ENCODE measurements at regions not wholly inside any gene's neighbourhood (a gene's known extent, or its start where the extent isn't known, plus 50 kb on each side); places are given as distances from the start of the nearest gene placed in this dataset.

- TF ChIP-seq EZH2 (IDR thresholded peaks at IDR 0.05; ENCODE audit: low read depth, unreplicated experiment) (no peak), CTCF (conservative IDR thresholded peaks at IDR 0.05; ENCODE audit: low read depth in 2 of 2) (no peak), STAT1 (IDR thresholded peaks at IDR 0.05; ENCODE audit: unreplicated experiment) (no peak), EZH2phosphoT487 (IDR thresholded peaks at IDR 0.05; ENCODE audit: unreplicated experiment) (no peak), ETS1 (IDR thresholded peaks at IDR 0.05) (no peak), POLR2AphosphoS5 (IDR thresholded peaks at IDR 0.05; ENCODE audit: low read depth) (no peak), REST (IDR thresholded peaks at IDR 0.05; ENCODE audit: unreplicated experiment) (no peak), ZNF331 (CRISPR knock-in tag; IDR thresholded peaks at IDR 0.05; ENCODE audit: low read depth) (no peak), CREB1 (CRISPR knock-in tag; IDR thresholded peaks at IDR 0.05; ENCODE audit: low read depth) (no peak), ZNF114 (CRISPR knock-in tag; IDR thresholded peaks at IDR 0.05) (no peak), JUNB (IDR thresholded peaks at IDR 0.05; ENCODE audit: unreplicated experiment) (no peak), NANOG (IDR thresholded peaks at IDR 0.05; ENCODE audit: borderline replicate concordance) (no peak), ZNF462 (CRISPR knock-in tag; IDR thresholded peaks at IDR 0.05) (no peak)
Measured at GRCh38 chr15:96121086-96121920, 209.2 kb upstream of the NR2F2 start.
